ENCODE measurements at regions not wholly inside any gene's neighbourhood (a gene's known extent, or its start where the extent isn't known, plus 50 kb on each side); places are given as distances from the start of the nearest gene placed in this dataset.
"Not testable (repeated sequence)": the region's sequence is repeated elsewhere in the genome, so short reads cannot be mapped to it uniquely, and the experiment has no call there.

GRCh38 chr1:232571523-232571922 lies 58.4 kb downstream of the SIPA1L2 start:
- no peak overlapping the region for H3K4me3 ChIP-seq (IDR thresholded peaks at IDR 0.05; ENCODE audit: insufficient read depth, low read depth, low read length)
- no peaks in the 10 kb centered on the region for H4K20me1 ChIP-seq (ENCODE audit: insufficient read depth)
- TF ChIP-seq CTCF (conservative IDR thresholded peaks at IDR 0.05; ENCODE audit: low read depth, low read length): no peak
- H2AFZ ChIP-seq (ENCODE audit: low read depth): no peak overlapping the region
- no peaks in the 10 kb centered on the region for H3K27me3 ChIP-seq (ENCODE audit: insufficient read depth, low read depth)
- no peak overlapping the region for H3K27ac ChIP-seq
- H3K4me1 ChIP-seq (ENCODE audit: low read depth, poor library complexity, severe bottlenecking): peaks cover 4% of the 10 kb centered on the region
- H3K79me2 ChIP-seq (ENCODE audit: insufficient read depth, low read depth): no peaks in the 10 kb centered on the region
- no peaks in the 10 kb centered on the region for H3K36me3 ChIP-seq (ENCODE audit: insufficient read depth)
- H3K4me2 ChIP-seq: no peak overlapping the region
- no peak overlapping the region for H3K9ac ChIP-seq

DNA sequence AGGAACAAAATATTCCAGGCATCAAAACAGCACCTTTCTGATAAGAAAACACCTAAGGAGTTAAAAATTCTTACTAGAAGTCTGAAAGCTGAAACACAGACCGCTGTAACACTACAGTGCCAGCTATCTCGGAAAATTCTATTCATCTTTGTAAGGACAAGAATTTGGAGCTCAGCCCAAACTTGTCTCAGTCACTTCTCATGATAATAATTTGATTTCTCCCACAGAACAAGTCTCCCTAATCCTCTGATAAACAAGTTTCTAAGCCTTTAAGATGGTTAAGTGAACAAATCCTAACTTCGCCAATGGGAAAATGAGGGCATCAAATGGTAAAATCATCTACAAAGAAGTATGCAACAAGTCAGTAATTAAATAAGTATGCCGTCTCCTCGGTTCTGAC lies 59.9 kb downstream of the SIPA1L2 start:
- no peak overlapping the region for H3K9ac ChIP-seq
- no peaks in the 10 kb centered on the region for H3K79me2 ChIP-seq (ENCODE audit: insufficient read depth, low read depth)
- no peak overlapping the region for H3K4me2 ChIP-seq
- no peaks in the 10 kb centered on the region for H3K27me3 ChIP-seq (ENCODE audit: insufficient read depth, low read depth)
- no peak overlapping the region for H3K4me3 ChIP-seq (IDR thresholded peaks at IDR 0.05; ENCODE audit: insufficient read depth, low read depth, low read length)
- H3K27ac ChIP-seq: no peak overlapping the region
- no peaks in the 10 kb centered on the region for H3K36me3 ChIP-seq (ENCODE audit: insufficient read depth)
- H2AFZ ChIP-seq (ENCODE audit: low read depth): no peak overlapping the region
- TF ChIP-seq CTCF (conservative IDR thresholded peaks at IDR 0.05; ENCODE audit: low read depth, low read length): no peak
- H4K20me1 ChIP-seq (ENCODE audit: insufficient read depth): no peaks in the 10 kb centered on the region
- peaks cover 4% of the 10 kb centered on the region for H3K4me1 ChIP-seq (ENCODE audit: low read depth, poor library complexity, severe bottlenecking)

- not testable (repeated sequence) for H3K27me3 ChIP-seq (ENCODE audit: insufficient read depth, low read depth); H3K4me3 ChIP-seq (IDR thresholded peaks at IDR 0.05; ENCODE audit: insufficient read depth, low read depth, low read length); H3K4me2 ChIP-seq; H3K27ac ChIP-seq; H3K4me1 ChIP-seq (ENCODE audit: low read depth, poor library complexity, severe bottlenecking); H2AFZ ChIP-seq (ENCODE audit: low read depth); H3K9ac ChIP-seq; H3K36me3 ChIP-seq (ENCODE audit: insufficient read depth); H3K79me2 ChIP-seq (ENCODE audit: insufficient read depth, low read depth); H4K20me1 ChIP-seq (ENCODE audit: insufficient read depth)
Measured at GRCh38 chr1:232569554-232569921, 60.4 kb downstream of the SIPA1L2 start.

- no peak for TF ChIP-seq CTCF (conservative IDR thresholded peaks at IDR 0.05; ENCODE audit: low read depth, low read length)
- Histone ChIP-seq H3K4me2 (no peak overlapping the region), H3K27ac (no peak overlapping the region), H3K4me1 (ENCODE audit: low read depth, poor library complexity, severe bottlenecking) (peaks cover 4% of the 10 kb centered on the region), H3K4me3 (IDR thresholded peaks at IDR 0.05; ENCODE audit: insufficient read depth, low read depth, low read length) (no peak overlapping the region), H3K9ac (no peak overlapping the region), H4K20me1 (ENCODE audit: insufficient read depth) (no peaks in the 10 kb centered on the region), H3K27me3 (ENCODE audit: insufficient read depth, low read depth) (no peaks in the 10 kb centered on the region), H2AFZ (ENCODE audit: low read depth) (no peak overlapping the region), H3K36me3 (ENCODE audit: insufficient read depth) (no peaks in the 10 kb centered on the region), H3K79me2 (ENCODE audit: insufficient read depth, low read depth) (no peaks in the 10 kb centered on the region)
Measured at GRCh38 chr1:232568906-232569553, 60.9 kb downstream of the SIPA1L2 start.

GRCh38 chr1:232568331-232568852 lies 61.5 kb downstream of the SIPA1L2 start:
- Histone ChIP-seq H3K9ac (no peak overlapping the region), H3K4me1 (ENCODE audit: low read depth, poor library complexity, severe bottlenecking) (peaks cover 4% of the 10 kb centered on the region)

More at GRCh38 chr1:232568331-232568852, 61.5 kb downstream of the SIPA1L2 start:
- Histone ChIP-seq H3K27ac (no peak overlapping the region), H4K20me1 (ENCODE audit: insufficient read depth) (no peaks in the 10 kb centered on the region), H3K79me2 (ENCODE audit: insufficient read depth, low read depth) (no peaks in the 10 kb centered on the region), H2AFZ (ENCODE audit: low read depth) (no peak overlapping the region), H3K4me3 (IDR thresholded peaks at IDR 0.05; ENCODE audit: insufficient read depth, low read depth, low read length) (no peak overlapping the region), H3K27me3 (ENCODE audit: insufficient read depth, low read depth) (no peaks in the 10 kb centered on the region), H3K4me2 (no peak overlapping the region), H3K36me3 (ENCODE audit: insufficient read depth) (no peaks in the 10 kb centered on the region)
- no peak for TF ChIP-seq CTCF (conservative IDR thresholded peaks at IDR 0.05; ENCODE audit: low read depth, low read length)
